T-helper 1 cell (primary cell): ENCODE measurements at regions not wholly inside any gene's neighbourhood (a gene's known extent, or its start where the extent isn't known, plus 50 kb on each side); places are given as distances from the start of the nearest gene placed in this dataset.
"Not testable (repeated sequence)": the region's sequence is repeated elsewhere in the genome, so short reads cannot be mapped to it uniquely, and the experiment has no call there.

Experiments used
- DNase-seq, 5 donors: peaks; one replicate each; pipeline ENCODE4 v3.0.0-alpha.2; 2012 to 2020

- DNase-seq = no peak
Observed at GRCh38 chr2:225781145-225781544, 381.6 kb downstream of the NYAP2 start.

GRCh38 chr2:225779829-225780228 lies 380.3 kb downstream of the NYAP2 start:
- DNase-seq = no peak

DNA sequence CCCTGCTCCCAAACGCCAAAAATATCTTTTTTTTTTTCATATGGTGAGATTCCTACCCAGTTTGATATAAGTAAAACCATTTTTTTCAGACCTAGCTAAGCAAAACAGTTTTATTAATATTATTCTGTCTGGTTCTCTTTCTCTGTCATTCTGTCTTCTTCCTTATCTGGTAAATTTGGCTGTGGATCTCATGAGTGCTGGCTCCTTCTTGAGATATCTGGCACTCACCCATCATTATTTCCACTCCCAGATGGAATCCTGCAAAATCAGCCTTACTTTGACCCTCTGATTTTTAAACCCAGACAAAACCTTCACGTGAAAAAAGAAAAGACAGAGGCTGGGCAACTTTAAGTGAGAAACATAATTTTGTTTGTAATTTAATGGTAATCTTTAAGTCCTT lies 373.6 kb downstream of the NYAP2 start:
- DNase-seq = no peak

GRCh38 chr2:225771701-225772100 lies 372.2 kb downstream of the NYAP2 start:
- DNase-seq = no peak

GRCh38 chr2:225768741-225769140 lies 369.2 kb downstream of the NYAP2 start:
- no peak for DNase-seq

DNA sequence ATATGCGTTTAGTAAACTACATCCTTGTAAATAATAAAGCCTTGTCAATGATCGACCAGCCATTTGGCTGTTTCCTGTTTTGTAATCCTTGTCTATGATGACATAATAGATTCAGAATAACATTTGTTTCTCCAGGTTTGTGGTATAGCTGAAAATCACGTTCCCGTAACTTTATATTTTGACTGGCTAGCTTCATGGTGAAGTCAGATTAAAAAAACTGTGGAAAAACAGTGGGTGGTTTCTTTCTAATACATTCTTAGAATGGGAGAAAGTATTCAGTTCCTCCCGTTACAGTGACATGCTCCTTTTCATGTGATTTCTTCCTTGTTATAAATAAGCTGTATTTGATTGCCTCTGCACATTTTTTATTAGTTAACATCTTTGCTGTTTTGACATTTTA lies 366.9 kb downstream of the NYAP2 start:
- DNase-seq = no peak

DNA sequence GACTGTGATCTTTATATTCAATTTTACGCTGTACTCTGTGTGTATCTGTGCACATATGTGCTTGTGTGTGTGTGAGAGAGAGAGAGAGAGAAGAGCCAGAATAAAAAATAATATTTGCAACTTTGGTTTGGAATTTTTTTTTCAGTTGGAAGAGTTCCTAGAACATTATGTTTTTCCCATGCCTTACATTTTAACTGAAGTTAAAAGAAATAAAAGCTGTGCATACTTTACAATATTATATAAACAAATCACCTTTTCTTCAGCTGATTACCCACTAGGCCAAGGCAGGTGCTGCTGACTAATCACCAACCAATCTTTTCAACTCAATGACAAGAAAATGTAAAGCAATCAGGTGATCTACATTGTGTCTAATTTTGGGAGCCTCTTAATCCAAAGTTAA lies 366.3 kb downstream of the NYAP2 start:
- no peak for DNase-seq

- no peak for DNase-seq
Observed at GRCh38 chr2:225764346-225764745, 364.8 kb downstream of the NYAP2 start.

DNA sequence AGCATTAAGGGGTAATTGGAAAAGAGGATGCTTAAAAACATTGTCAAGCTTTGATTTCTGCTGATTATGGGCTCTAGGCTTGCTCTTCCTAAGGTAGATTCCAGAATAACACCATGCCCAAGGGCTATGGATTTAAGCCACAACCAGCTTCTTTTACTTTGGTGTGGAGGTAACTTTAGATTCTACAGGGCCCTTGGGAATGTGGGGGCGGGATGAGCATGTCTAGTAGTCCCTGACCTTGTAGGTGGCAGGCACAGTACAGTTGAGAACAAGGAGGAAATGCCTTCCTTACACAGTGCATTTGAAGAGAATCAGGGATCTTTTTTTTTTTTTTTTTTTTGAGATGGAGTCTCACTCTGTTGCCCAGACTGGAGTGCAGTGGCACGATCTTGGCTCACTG lies 364.2 kb downstream of the NYAP2 start:
- no peak for DNase-seq

GRCh38 chr2:225761396-225761795 lies 361.9 kb downstream of the NYAP2 start:
- DNase-seq = no peak

DNA sequence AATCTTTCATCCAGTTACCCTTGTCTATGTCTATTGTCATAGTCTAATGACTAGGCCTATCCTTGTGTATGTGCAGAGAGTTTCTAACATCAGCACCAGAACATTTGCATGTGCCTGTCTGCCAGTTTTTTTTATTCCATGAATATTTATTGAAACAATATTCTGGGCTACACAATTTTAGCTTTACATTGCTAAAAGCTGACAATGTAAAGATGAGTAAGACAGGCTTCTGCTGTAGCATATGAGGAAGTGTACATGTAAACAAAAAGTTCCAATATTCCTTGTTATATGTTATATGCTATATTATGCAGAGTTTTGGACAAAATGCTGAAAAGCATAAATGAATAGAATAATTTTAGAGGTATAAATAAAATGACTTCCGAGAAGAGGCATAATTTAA lies 357.7 kb downstream of the NYAP2 start:
- no peak for DNase-seq

- no peak for DNase-seq
Observed at GRCh38 chr2:225756198-225756597, 356.7 kb downstream of the NYAP2 start.

DNA sequence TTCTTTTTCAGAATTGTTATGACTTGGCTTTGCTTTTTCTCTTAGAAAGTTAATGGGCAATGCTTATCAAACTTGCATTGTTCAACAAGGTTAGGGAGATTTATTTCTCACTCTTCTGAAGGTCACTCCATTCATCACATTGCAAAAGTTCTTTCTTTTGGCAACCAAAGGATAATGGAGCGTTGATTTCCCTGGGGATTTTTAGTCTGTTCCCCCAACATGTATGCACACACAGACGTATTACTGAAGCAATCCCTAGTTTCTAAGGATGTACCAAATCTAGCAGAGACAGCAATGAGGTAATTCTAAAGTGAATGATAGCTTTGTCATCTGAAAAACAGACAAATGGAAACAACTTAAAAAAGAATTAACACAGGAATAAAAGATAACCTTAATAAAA lies 349.1 kb downstream of the NYAP2 start:
- DNase-seq = no peak

DNA sequence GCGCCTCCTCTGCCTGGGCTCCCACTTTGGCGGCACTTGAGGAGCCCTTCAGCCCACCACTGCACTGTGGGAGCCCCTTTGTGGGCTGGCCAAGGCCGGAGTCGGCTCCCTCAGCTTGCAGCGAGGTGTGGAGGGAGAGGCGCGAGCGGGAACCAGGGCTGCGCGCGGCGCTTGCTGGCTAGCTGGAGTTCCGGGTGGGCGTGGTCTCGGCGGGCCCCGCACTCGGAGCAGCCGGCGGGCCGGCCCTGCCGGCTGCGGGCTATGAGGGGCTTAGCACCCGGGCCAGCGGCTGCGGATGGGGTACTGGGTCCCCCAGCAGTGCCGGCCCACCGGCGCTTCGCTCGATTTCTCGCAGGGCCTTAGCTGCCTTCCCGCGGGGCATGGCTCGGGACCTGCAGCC lies 344.5 kb downstream of the NYAP2 start:
- DNase-seq = not testable (repeated sequence)

DNA sequence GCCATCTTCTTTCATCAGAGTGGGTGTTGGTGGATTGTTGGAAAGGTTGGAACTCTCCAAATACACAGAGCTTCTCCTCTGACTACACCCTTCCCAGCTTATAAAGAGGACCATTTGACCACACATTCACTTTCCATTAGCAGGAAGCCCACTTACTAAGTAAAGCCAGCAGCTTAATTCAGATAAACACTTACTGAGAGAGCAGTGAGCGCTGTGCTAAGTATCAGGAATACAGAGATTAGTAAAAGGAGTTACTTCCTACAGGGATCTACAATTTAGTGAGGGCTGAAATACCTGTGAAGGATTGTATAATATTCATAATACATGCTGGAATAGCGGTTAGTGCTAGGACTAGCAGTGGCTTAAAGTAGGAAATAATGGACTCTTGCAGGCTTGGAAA lies 343.0 kb downstream of the NYAP2 start:
- no peak for DNase-seq

DNA sequence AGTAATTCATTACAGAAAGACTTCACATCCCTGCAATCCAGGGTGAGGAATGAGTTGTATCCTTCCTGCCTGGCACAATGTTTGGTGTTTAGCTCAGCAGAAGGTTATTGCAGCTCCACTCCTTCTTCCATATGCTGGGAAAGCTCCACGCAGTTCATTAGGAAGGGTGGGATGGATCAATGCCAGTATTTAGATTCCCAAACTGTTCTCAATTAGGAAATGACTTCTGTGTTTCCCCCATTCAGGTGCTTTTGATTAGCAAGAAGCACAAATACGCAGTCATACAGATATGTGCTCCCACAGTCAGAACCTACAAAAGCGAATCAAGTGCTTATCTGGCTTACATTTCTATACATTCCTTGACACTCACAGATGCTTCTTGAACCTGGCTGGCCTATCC lies 340.6 kb downstream of the NYAP2 start:
- DNase-seq = no peak

DNA sequence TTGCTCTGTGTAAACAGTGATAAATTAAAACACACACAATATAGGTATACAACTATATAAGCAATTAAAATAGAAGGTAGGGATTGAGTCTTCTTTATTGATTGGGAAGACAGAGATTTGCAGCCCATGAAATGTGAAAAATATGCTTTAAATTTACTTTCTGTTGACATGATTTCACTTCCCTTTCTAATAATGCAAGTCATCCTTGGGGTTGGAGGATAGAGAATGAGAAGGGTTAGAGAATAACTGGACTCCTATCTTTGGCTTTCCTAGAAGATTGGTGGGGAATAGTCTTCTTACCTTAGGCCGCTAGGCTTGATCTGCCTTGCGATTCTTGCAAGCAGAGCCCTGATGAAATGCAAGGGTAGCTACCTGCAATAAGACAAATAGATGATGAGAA lies 339.8 kb downstream of the NYAP2 start:
- DNase-seq = no peak

DNA sequence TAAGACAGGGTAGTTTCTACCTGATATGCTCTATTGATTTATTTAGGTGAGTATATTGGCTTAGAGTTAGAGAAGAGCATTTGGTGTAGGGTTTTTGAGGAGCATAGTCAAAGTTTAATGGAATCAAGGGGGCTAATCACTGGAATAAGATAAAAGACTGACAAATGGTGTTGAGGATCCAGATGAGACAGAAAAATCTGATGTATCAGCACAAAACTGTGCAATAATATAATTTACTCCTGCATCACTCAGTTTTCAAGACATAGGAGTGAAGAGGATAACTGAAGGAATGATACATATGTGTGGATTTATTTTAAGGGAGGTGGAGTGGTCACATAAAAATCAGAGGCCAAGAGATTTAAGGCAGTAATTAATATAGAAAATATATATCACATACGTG lies 339.2 kb downstream of the NYAP2 start:
- DNase-seq = no peak

GRCh38 chr2:225737556-225737955 lies 338.0 kb downstream of the NYAP2 start:
- DNase-seq = no peak

GRCh38 chr2:225735844-225736243 lies 336.3 kb downstream of the NYAP2 start:
- DNase-seq = no peak

- DNase-seq = no peak
Observed at GRCh38 chr2:225725726-225726125, 326.2 kb downstream of the NYAP2 start.
